CD4-positive, alpha-beta T cell treated with Interleukin-12 subunit alpha and Interleukin-12 subunit beta, for 1 hour (primary cell): ENCODE measurements at regions not wholly inside any gene's neighbourhood (a gene's known extent, or its start where the extent isn't known, plus 50 kb on each side); places are given as distances from the start of the nearest gene placed in this dataset.

Source experiments
- DNase-seq: peaks from one replicate; pipeline ENCODE4 v3.0.0-alpha.2; 2020

DNA sequence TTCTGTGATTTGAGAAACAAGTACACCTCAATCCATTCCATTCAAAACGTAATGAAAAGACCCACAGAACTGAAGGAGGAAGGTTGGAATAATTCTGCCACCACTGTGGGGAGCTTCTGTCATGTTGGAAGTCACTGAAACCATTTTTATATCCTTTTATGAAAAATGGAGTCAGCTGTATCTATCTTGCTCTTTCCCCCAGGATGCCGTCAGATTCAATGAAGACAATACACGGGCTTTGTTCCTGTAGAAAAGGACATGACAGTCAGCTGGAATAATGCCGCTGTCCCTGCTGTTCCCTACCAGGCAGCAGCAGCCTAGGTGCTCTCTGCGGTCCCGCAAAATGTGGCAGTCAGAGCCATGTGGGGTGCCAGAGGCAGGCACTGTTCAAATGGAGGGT is 52.5 kb upstream of the APCDD1 start:
- no peak for DNase-seq

GRCh38 chr18:10402871-10403559 is 51.4 kb upstream of the APCDD1 start:
- DNase-seq: no peak

DNA sequence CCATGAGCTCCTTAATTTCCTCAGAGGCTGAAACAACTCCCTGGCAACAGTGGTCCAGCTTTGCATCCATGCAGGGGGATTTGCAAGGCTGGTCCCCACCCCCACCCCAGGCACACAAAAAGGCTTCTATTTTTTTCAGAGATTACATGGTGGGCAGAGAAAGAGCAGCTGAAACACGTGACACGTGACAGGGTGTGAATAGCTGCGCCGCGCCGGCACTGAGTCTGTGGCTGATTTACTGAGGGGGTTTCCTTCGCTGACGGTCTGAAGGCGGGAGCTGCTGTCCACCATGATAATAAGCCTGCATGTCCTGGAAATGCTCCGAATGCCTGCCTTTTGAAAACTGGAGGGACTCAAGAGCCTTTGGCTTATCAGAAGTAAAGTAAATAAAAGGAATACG is 50.7 kb upstream of the APCDD1 start:
- no peak for DNase-seq

- DNase-seq: no peak
Measured at GRCh38 chr18:10404168-10404567, 50.3 kb upstream of the APCDD1 start.
